Activated CD8-positive, alpha-beta T cell treated with anti-CD3 and anti-CD28 coated beads, Interleukin-2, amount 10 ng/mL, durations not matched to agents 7 days and 5 days (primary cell): ENCODE measurements at regions not wholly inside any gene's neighbourhood (a gene's known extent, or its start where the extent isn't known, plus 50 kb on each side); places are given as distances from the start of the nearest gene placed in this dataset.
"Not testable (repeated sequence)": the region's sequence is repeated elsewhere in the genome, so short reads cannot be mapped to it uniquely, and the experiment has no call there.

Experiments used
- ATAC-seq: fragments of 150-1000 bp; cut with Tn5 transposase; one replicate; pipeline ENCODE4 v1.10.0; 2021; ENCODE audit warnings: moderate library complexity
- CTCF ChIA-PET: fragments of 350-600 bp; sonication (Branson Sonifier 250); formaldehyde crosslinking; loops from one replicate; lab custom pipeline; 2021; ENCODE audit warnings: antibody characterized with exemption; lab: Charles Lee
- POLR2A ChIA-PET: fragments of 350-600 bp; sonication (Branson Sonifier 250); formaldehyde crosslinking; loops from one replicate; lab custom pipeline; 2021; ENCODE audit warnings: antibody characterized with exemption; lab: Charles Lee
- DNase-seq: peaks from one replicate; pipeline ENCODE4 v3.0.0-alpha.2; 2020
- H3K27ac Mint-ChIP-seq: one replicate; pipeline ENCODE4 v1.8.0; 2021; ENCODE audit warnings: mild to moderate bottlenecking, mixed read lengths
- H3K27me3 Mint-ChIP-seq: one replicate; pipeline ENCODE4 v1.8.0; 2021; ENCODE audit warnings: low read depth, mixed read lengths
- H3K36me3 Mint-ChIP-seq: one replicate; pipeline ENCODE4 v1.8.0; 2021; ENCODE audit warnings: low read depth, mixed read lengths
- H3K4me1 Mint-ChIP-seq: one replicate; pipeline ENCODE4 v1.8.0; 2021; ENCODE audit warnings: low read depth, mixed read lengths
- H3K4me3 Mint-ChIP-seq: one replicate; pipeline ENCODE4 v1.8.0; 2021; ENCODE audit warnings: mild to moderate bottlenecking, mixed read lengths
- H3K9me3 Mint-ChIP-seq: one replicate; pipeline ENCODE4 v1.8.0; 2022; ENCODE audit warnings: mixed read lengths; ENCODE audit not compliant: insufficient read depth

- POLR2A ChIA-PET, result no interaction called here
- CTCF ChIA-PET, result no interaction called here
- peaks cover 10% of the 10 kb centered on the region for H3K4me1 Mint-ChIP-seq
- H3K27ac Mint-ChIP-seq, result no peak overlapping the region
- H3K27me3 Mint-ChIP-seq, result peaks cover 2% of the 10 kb centered on the region
- no peak for DNase-seq
- H3K36me3 Mint-ChIP-seq, result no peaks in the 10 kb centered on the region
- H3K9me3 Mint-ChIP-seq, result no peaks in the 10 kb centered on the region
- no peak for ATAC-seq
- H3K4me3 Mint-ChIP-seq, result no peak overlapping the region
Observed at GRCh38 chr4:155587766-155588165, 78.9 kb upstream of the GUCY1A1 start.

DNA sequence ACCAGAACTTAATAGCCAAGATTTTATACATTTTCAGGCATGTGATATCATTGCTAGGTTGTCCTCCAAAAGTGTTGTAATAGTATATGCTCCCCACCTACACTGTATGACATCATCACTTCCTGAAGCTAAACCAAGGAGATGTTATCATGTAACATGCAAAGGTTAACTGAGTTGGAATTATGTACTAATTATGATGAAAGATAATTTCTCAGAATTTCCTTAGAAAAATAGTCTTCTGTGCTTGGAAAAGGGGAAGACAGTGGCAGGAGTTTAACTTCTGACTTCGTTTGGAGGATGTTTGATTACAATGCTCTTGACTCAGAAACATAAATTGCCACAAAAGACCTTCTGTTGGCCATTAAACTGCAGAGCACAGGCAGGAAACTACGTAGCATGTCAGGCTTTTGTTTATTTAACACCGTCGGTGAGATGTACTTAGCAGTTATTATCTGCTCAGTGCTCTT, 83.6 kb upstream of the GUCY1A1 start:
- Mint-ChIP-seq H3K9me3 (no peaks in the 10 kb centered on the region), H3K4me1 (peaks cover 11% of the 10 kb centered on the region), H3K4me3 (peak overlapping the region; percentile 35), H3K27ac (peak overlapping the region; percentile 70), H3K27me3 (no peaks in the 10 kb centered on the region), H3K36me3 (no peaks in the 10 kb centered on the region)
- POLR2A ChIA-PET, result no interaction called here
- peak; percentile 89 for ATAC-seq
- CTCF ChIA-PET, result no interaction called here
- DNase-seq, result peak; percentile 42

- Mint-ChIP-seq H3K4me1 (peaks cover 11% of the 10 kb centered on the region), H3K27me3 (no peaks in the 10 kb centered on the region), H3K4me3 (no peak overlapping the region), H3K27ac (no peak overlapping the region), H3K9me3 (no peaks in the 10 kb centered on the region), H3K36me3 (no peaks in the 10 kb centered on the region)
- ChIA-PET POLR2A (no interaction called here), CTCF (no interaction called here)
- ATAC-seq (no peak), DNase-seq (no peak)
Observed at GRCh38 chr4:155582041-155582440, 84.6 kb upstream of the GUCY1A1 start.

- Mint-ChIP-seq H3K4me1 (peaks cover 11% of the 10 kb centered on the region), H3K4me3 (no peak overlapping the region), H3K27me3 (no peaks in the 10 kb centered on the region), H3K36me3 (no peaks in the 10 kb centered on the region), H3K27ac (no peak overlapping the region), H3K9me3 (no peaks in the 10 kb centered on the region)
- ATAC-seq, result no peak
- POLR2A ChIA-PET, result no interaction called here
- DNase-seq, result no peak
- CTCF ChIA-PET, result no interaction called here
Observed at GRCh38 chr4:155578726-155579370, 87.8 kb upstream of the GUCY1A1 start.

DNA sequence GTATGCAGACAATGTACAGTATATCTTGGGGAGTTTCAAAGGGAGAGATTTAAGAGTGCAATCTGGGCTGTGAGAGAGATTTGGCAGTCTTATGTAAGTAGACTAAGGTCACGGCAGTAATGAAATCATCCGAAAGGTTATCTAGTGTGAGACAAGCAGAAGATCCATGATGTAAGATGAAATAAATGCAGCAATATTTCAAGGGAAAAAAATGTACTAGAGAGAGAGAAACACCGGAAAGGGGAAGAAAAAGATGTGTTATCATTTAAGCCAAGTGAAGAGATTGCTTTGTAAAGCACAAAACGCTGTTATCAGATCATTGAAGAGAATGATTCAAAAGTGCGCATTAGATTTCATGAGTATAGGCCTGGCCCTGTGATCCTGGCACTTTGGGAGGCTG, 88.4 kb upstream of the GUCY1A1 start:
- Mint-ChIP-seq H3K36me3 (no peaks in the 10 kb centered on the region), H3K4me3 (no peak overlapping the region), H3K27me3 (no peaks in the 10 kb centered on the region), H3K4me1 (peaks cover 5% of the 10 kb centered on the region), H3K9me3 (no peaks in the 10 kb centered on the region), H3K27ac (no peak overlapping the region)
- CTCF ChIA-PET, result no interaction called here
- no peak for ATAC-seq
- DNase-seq, result no peak
- POLR2A ChIA-PET, result no interaction called here

GRCh38 chr4:155574329-155574728, 92.3 kb upstream of the GUCY1A1 start:
- POLR2A ChIA-PET, result not testable (repeated sequence)

DNA sequence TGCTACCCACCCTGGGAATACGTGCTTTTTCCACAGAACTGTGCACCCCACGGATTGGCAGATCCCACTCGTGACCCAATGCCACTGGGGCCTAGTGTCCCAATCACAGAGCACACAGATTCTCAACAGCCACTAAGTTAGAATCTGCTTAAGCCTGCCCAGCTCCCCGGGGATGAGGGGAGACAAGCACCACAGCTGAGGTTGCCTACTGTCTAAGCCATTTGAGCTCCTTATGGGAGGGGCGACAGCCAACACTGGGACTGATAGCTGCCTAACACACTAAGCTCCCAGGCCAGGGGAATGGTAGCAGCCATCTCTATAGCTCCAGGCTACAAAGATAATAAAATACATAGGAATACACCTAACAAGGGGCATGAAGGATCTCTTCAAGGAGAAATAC, 93.5 kb upstream of the GUCY1A1 start:
- H3K4me1 Mint-ChIP-seq, result no peaks in the 10 kb centered on the region
- ChIA-PET CTCF (no interaction called here), POLR2A (no interaction called here)
- ATAC-seq, result no peak
- H3K9me3 Mint-ChIP-seq, result no peaks in the 10 kb centered on the region
- H3K4me3 Mint-ChIP-seq, result no peak overlapping the region
- no peak for DNase-seq
- no peak overlapping the region for H3K27ac Mint-ChIP-seq
- no peaks in the 10 kb centered on the region for H3K27me3 Mint-ChIP-seq
- no peaks in the 10 kb centered on the region for H3K36me3 Mint-ChIP-seq

More at GRCh38 chr4:155574329-155574728, 92.3 kb upstream of the GUCY1A1 start:
- H3K36me3 Mint-ChIP-seq, H3K9me3 Mint-ChIP-seq, H3K4me3 Mint-ChIP-seq, H3K27me3 Mint-ChIP-seq, ATAC-seq, CTCF ChIA-PET, H3K27ac Mint-ChIP-seq, H3K4me1 Mint-ChIP-seq, DNase-seq: not testable (repeated sequence)

DNA sequence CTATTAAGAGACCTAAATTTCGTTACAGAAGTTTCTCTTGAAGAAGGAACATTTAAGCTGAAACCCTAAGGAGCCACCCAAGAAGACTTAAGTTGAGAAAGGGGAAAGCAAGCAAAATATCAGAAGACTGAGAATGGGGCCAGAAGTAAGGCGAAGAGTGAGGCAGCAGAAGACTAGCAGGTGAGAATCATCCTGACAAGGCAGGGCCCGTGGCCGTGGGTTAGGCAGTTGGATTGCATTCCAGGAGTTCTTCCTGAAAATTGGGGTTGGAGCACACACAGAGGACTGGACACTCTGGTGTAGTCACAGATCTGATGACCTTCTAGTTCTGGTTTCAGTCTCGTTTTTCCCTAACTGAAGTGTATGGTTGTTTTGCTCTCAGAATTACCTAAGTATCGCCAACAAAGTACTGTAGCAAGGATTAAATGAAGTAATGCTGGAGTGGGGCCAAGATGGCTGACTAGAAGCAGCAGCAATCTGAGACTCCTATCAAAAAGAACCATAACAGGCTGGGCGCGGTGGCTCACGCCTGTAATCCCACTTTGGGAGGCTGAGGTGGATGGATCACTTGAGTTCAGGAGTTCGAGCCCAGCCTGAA, 94.4 kb upstream of the GUCY1A1 start:
- no peaks in the 10 kb centered on the region for H3K36me3 Mint-ChIP-seq
- ChIA-PET POLR2A (no interaction called here), CTCF (no interaction called here)
- H3K9me3 Mint-ChIP-seq, result no peaks in the 10 kb centered on the region
- H3K4me1 Mint-ChIP-seq, result no peaks in the 10 kb centered on the region
- H3K27me3 Mint-ChIP-seq, result no peaks in the 10 kb centered on the region
- H3K27ac Mint-ChIP-seq, result no peak overlapping the region
- no peak for DNase-seq
- no peak for ATAC-seq
- H3K4me3 Mint-ChIP-seq, result no peak overlapping the region

DNA sequence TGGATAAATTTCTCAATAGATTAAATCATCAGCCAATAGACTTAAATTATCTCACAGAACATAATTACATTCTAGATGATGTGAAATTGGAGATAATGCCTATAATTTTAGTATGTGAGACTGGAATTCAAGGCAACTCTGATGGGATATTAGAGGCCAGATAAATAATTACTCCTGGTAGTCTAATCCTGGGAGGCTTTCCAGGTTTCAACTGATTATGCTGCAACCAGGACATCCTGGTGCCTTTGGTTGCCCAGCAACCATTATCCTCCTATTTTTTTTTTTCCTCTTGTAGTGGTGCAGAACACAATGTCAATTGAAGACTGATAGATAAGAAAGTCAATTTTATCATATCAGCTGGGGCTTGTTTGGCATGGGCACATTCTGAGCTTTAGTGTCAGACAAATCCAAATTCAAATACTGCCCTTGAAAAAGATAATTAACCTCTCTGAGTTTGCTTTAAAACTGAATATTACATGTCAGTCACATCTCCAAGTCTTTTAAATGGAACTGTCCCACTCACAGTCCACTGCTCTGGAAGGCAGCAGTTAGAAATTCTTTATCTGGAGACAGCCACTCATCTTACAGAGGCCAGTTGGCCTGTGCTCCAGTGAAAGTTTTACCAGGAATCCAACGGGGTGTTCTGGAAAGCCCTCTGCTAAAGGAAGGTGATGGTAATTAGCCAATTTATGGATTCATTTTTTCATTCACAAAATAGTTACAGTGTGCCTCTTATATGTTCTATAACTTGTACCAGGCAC, 95.3 kb upstream of the GUCY1A1 start:
- no peaks in the 10 kb centered on the region for H3K36me3 Mint-ChIP-seq
- no peak overlapping the region for H3K4me3 Mint-ChIP-seq
- no peaks in the 10 kb centered on the region for H3K9me3 Mint-ChIP-seq
- H3K4me1 Mint-ChIP-seq, result no peaks in the 10 kb centered on the region
- peaks cover 3% of the 10 kb centered on the region for H3K27me3 Mint-ChIP-seq
- CTCF ChIA-PET, result no interaction called here
- ATAC-seq (no peak), DNase-seq (no peak)
- POLR2A ChIA-PET, result no interaction called here
- no peak overlapping the region for H3K27ac Mint-ChIP-seq

- no peaks in the 10 kb centered on the region for H3K36me3 Mint-ChIP-seq
- ChIA-PET CTCF (no interaction called here), POLR2A (no interaction called here)
- peaks cover 3% of the 10 kb centered on the region for H3K27me3 Mint-ChIP-seq
- no peak for ATAC-seq
- no peak overlapping the region for H3K4me3 Mint-ChIP-seq
- no peak overlapping the region for H3K27ac Mint-ChIP-seq
- H3K4me1 Mint-ChIP-seq, result no peaks in the 10 kb centered on the region
- H3K9me3 Mint-ChIP-seq, result no peaks in the 10 kb centered on the region
- no peak for DNase-seq
Observed at GRCh38 chr4:155570661-155571060, 96.0 kb upstream of the GUCY1A1 start.

- no peak for DNase-seq
- Mint-ChIP-seq H3K27me3 (peaks cover 3% of the 10 kb centered on the region), H3K4me3 (no peak overlapping the region), H3K4me1 (no peaks in the 10 kb centered on the region), H3K9me3 (no peaks in the 10 kb centered on the region), H3K27ac (no peak overlapping the region), H3K36me3 (no peaks in the 10 kb centered on the region)
- CTCF ChIA-PET, result interaction anchor here (0.6 kb wide), 1 partner anchor 217 kb away, joined by 4 read pairs; no protein-coding TSS in a partner anchor
- no peak for ATAC-seq
- POLR2A ChIA-PET, result no interaction called here
Observed at GRCh38 chr4:155569960-155570515, 96.6 kb upstream of the GUCY1A1 start.

DNA sequence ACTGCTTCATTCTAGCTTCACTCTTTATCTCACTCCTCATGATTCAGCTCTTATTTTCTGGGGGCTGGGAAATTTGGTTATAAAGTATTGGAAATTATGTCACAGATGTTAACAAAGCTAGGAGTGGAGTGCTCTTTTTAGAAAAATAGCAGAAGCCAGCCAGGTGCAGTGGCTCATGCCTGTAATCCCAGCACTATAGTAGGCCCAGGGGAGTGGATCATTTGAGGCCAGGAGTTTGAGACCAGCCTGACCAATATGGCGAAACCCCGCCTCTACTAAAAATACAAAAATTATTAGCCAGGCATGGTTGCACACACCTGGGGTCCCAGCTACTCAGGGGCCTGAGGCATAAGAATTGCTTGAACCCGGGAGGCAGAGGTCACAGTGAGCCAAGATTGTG, 97.2 kb upstream of the GUCY1A1 start:
- no peaks in the 10 kb centered on the region for H3K4me1 Mint-ChIP-seq
- ATAC-seq (no peak), DNase-seq (no peak)
- no peaks in the 10 kb centered on the region for H3K9me3 Mint-ChIP-seq
- H3K27ac Mint-ChIP-seq, result no peak overlapping the region
- no peaks in the 10 kb centered on the region for H3K36me3 Mint-ChIP-seq
- H3K27me3 Mint-ChIP-seq, result peaks cover 3% of the 10 kb centered on the region
- ChIA-PET CTCF (interaction anchor here (0.6 kb wide), 1 partner anchor 217 kb away, joined by 4 read pairs; no protein-coding TSS in a partner anchor), POLR2A (no interaction called here)
- no peak overlapping the region for H3K4me3 Mint-ChIP-seq
